ENCODE measurements at regions not wholly inside any gene's neighbourhood (a gene's known extent, or its start where the extent isn't known, plus 50 kb on each side); places are given as distances from the start of the nearest gene placed in this dataset.

DNA sequence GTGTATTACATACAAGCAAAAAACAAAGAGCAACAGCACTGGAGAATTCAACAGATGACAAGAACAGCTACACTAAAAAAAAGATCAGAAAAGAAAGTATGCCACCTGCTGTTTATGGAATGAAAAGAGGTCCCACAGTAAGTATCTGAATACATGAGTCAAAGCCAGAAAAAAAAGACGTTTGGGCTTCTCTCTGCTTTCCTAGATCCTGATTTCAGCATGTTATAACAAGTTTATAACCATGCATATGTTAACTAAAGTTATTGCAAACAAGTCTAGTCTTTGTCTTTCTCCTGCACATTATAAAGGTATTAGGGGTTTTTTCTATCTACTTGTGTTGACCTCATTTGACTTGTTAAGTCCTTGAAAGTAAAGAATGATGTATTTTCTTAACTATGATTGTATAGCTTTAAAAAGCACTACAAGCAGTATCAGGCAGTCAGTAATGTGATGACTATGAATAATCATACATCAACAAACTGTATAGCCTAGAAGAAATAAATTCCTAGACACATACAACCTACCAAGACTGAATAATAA lies 108.5 kb upstream of the COL5A2 start:
- H3K27ac Mint-ChIP-seq, result peak overlapping the region in 1 of 3 donors; percentile 21
- no peak for ATAC-seq (ENCODE audit: low read depth in 2 of 2)
- no peak overlapping the region for H3K4me3 Mint-ChIP-seq

DNA sequence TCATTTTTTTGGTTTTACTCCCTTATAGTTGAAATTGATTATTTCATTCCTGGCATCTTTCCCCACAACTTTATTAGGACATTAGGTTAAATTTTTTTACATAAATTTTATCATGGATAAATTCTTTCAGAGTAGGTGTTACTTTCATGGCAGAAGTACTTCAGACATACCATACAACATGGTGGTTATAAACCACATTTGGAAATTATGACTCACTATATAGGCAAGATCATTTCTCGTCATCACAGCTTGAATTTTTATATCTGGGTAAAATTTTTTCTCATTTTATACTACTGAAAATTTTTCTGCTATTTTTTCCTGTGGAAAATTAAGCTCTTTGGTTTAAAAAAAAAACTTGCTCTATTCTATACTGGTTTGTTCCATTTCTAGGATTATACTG lies 111.9 kb upstream of the COL5A2 start:
- Mint-ChIP-seq H3K27me3 (no peaks in the 10 kb centered on the region), H3K4me1 (peaks cover 0 to 15% (median 6%) of the 10 kb centered on the region in 4 donors), H3K9me3 (peaks cover 0 to 5% (median 0%) of the 10 kb centered on the region in 7 donors), H3K27ac (no peak overlapping the region), H3K4me3 (no peak overlapping the region), H3K36me3 (no peaks in the 10 kb centered on the region)
- DNase-seq (no peak), ATAC-seq (ENCODE audit: low read depth in 2 of 2) (no peak)
- Histone ChIP-seq H3K27ac (ENCODE audit: insufficient read depth, low read length, poor library complexity, severe bottlenecking) (no peak overlapping the region), H3K36me3 (ENCODE audit: control insufficient read depth, insufficient read depth, low read length) (no peaks in the 10 kb centered on the region), H3K4me1 (ENCODE audit: control insufficient read depth, insufficient read depth, low read length, poor library complexity, severe bottlenecking) (no peaks in the 10 kb centered on the region), H3K27me3 (ENCODE audit: control insufficient read depth, insufficient read depth, low read length) (no peaks in the 10 kb centered on the region), H3K4me3 (ENCODE audit: low read depth, low read length) (no peak overlapping the region), H3K9me3 (ENCODE audit: control insufficient read depth in 2 of 2, low read length in 2 of 2) (no peaks in the 10 kb centered on the region)

More for the DNA sequence above, 108.5 kb upstream of the COL5A2 start:
- Mint-ChIP-seq H3K36me3 (no peaks in the 10 kb centered on the region), H3K27me3 (no peaks in the 10 kb centered on the region), H3K4me1 (peaks cover 0 to 7% (median 3%) of the 10 kb centered on the region in 4 donors), H3K9me3 (peaks cover 0 to 2% (median 0%) of the 10 kb centered on the region in 7 donors)
- no peak overlapping the region for H3K4me3 ChIP-seq (ENCODE audit: low read depth, low read length)
- no peak overlapping the region for H3K27ac ChIP-seq (ENCODE audit: insufficient read depth, low read length, poor library complexity, severe bottlenecking)
- DNase-seq, result peak in 1 of 3 donors; percentile 61
- H3K27me3 ChIP-seq (ENCODE audit: control insufficient read depth, insufficient read depth, low read length), result no peaks in the 10 kb centered on the region
- no peaks in the 10 kb centered on the region for H3K36me3 ChIP-seq (ENCODE audit: control insufficient read depth, insufficient read depth, low read length)
- H3K9me3 ChIP-seq (ENCODE audit: control insufficient read depth in 2 of 2, low read length in 2 of 2), result no peaks in the 10 kb centered on the region
- no peaks in the 10 kb centered on the region for H3K4me1 ChIP-seq (ENCODE audit: control insufficient read depth, insufficient read depth, low read length, poor library complexity, severe bottlenecking)

DNA sequence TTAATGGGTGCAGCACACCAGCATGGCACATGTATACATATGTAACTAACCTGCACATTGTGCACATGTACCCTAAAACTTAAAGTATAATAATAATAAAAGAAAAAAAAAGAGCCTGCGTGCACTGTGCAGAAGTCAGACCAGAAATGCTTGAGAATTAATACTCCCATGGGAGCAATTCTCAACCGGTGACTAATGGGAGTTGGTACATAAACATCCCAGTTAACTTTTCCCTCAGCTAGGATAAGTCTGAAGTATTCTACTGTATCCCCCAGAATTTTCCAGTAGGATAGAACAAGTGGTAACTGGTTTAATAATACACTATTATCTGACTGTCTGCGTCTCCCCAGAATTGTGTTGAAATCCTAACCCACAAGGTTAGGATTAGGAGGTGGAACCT lies 113.6 kb upstream of the COL5A2 start:
- H3K27me3 Mint-ChIP-seq, result no peaks in the 10 kb centered on the region
- ATAC-seq (ENCODE audit: low read depth in 2 of 2), result no peak
- peaks cover 0 to 5% (median 0%) of the 10 kb centered on the region in 7 donors for H3K9me3 Mint-ChIP-seq
- peaks cover 0 to 23% (median 14%) of the 10 kb centered on the region in 4 donors for H3K4me1 Mint-ChIP-seq
- H3K36me3 Mint-ChIP-seq, result no peaks in the 10 kb centered on the region
- no peak for DNase-seq
- H3K27ac ChIP-seq (ENCODE audit: insufficient read depth, low read length, poor library complexity, severe bottlenecking), result no peak overlapping the region
- no peak overlapping the region for H3K4me3 ChIP-seq (ENCODE audit: low read depth, low read length)
- no peaks in the 10 kb centered on the region for H3K9me3 ChIP-seq (ENCODE audit: control insufficient read depth in 2 of 2, low read length in 2 of 2)
- H3K4me1 ChIP-seq (ENCODE audit: control insufficient read depth, insufficient read depth, low read length, poor library complexity, severe bottlenecking), result peaks cover 4% of the 10 kb centered on the region
- H3K36me3 ChIP-seq (ENCODE audit: control insufficient read depth, insufficient read depth, low read length), result no peaks in the 10 kb centered on the region
- no peak overlapping the region for H3K27ac Mint-ChIP-seq
- H3K4me3 Mint-ChIP-seq, result no peak overlapping the region
- H3K27me3 ChIP-seq (ENCODE audit: control insufficient read depth, insufficient read depth, low read length), result no peaks in the 10 kb centered on the region

GRCh38 chr2:189297446-189297845 lies 117.9 kb upstream of the COL5A2 start:
- DNase-seq, result peak in 1 of 3 donors; percentile 50
- H3K4me1 Mint-ChIP-seq, result peaks cover 1 to 58% (median 37%) of the 10 kb centered on the region in 4 donors
- no peak overlapping the region for H3K27ac ChIP-seq (ENCODE audit: insufficient read depth, low read length, poor library complexity, severe bottlenecking)
- no peak overlapping the region for H3K27ac Mint-ChIP-seq
- no peaks in the 10 kb centered on the region for H3K27me3 ChIP-seq (ENCODE audit: control insufficient read depth, insufficient read depth, low read length)
- no peaks in the 10 kb centered on the region for H3K27me3 Mint-ChIP-seq
- no peak overlapping the region for H3K4me3 ChIP-seq (ENCODE audit: low read depth, low read length)
- peak overlapping the region in 2 of 4 donors; percentile 11 to 22 for H3K4me3 Mint-ChIP-seq
- no peak for ATAC-seq (ENCODE audit: low read depth in 2 of 2)
- H3K9me3 Mint-ChIP-seq, result peaks cover 0 to 5% (median 0%) of the 10 kb centered on the region in 7 donors
- no peaks in the 10 kb centered on the region for H3K9me3 ChIP-seq (ENCODE audit: control insufficient read depth in 2 of 2, low read length in 2 of 2)
- peaks cover 25% of the 10 kb centered on the region for H3K4me1 ChIP-seq (ENCODE audit: control insufficient read depth, insufficient read depth, low read length, poor library complexity, severe bottlenecking)
- no peaks in the 10 kb centered on the region for H3K36me3 Mint-ChIP-seq
- H3K36me3 ChIP-seq (ENCODE audit: control insufficient read depth, insufficient read depth, low read length), result no peaks in the 10 kb centered on the region

GRCh38 chr2:189298038-189298437 lies 118.5 kb upstream of the COL5A2 start:
- Histone ChIP-seq H3K27me3 (ENCODE audit: control insufficient read depth, insufficient read depth, low read length) (no peaks in the 10 kb centered on the region), H3K9me3 (ENCODE audit: control insufficient read depth in 2 of 2, low read length in 2 of 2) (no peaks in the 10 kb centered on the region), H3K4me1 (ENCODE audit: control insufficient read depth, insufficient read depth, low read length, poor library complexity, severe bottlenecking) (peaks cover 29% of the 10 kb centered on the region), H3K4me3 (ENCODE audit: low read depth, low read length) (no peak overlapping the region), H3K27ac (ENCODE audit: insufficient read depth, low read length, poor library complexity, severe bottlenecking) (no peak overlapping the region), H3K36me3 (ENCODE audit: control insufficient read depth, insufficient read depth, low read length) (no peaks in the 10 kb centered on the region)
- Mint-ChIP-seq H3K27me3 (no peaks in the 10 kb centered on the region), H3K27ac (no peak overlapping the region), H3K9me3 (peaks cover 0 to 5% (median 0%) of the 10 kb centered on the region in 7 donors), H3K4me1 (peaks cover 6 to 64% (median 42%) of the 10 kb centered on the region in 4 donors), H3K36me3 (no peaks in the 10 kb centered on the region), H3K4me3 (peak overlapping the region in 1 of 4 donors; percentile 25)
- ATAC-seq (ENCODE audit: low read depth in 2 of 2), result no peak
- DNase-seq, result no peak

DNA sequence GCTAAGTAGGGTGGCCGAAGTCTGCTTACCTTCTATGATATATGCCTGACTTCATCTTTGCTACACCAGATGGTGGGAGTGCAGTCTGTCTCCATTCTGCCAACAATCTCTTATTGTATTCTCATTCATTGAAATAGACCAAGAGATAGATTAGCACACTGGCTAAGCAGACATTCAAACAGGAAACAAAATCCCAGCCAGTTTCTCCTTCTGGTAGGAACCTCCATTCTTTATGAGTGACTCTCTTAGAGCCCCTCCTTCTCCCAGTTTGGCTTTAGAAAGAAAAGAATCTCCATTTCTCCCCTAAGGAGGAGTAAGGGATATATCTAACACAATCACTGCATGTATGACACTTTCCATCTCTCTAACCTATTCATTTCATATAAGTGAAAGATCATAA lies 118.9 kb upstream of the COL5A2 start:
- no peaks in the 10 kb centered on the region for H3K27me3 Mint-ChIP-seq

GRCh38 chr2:189299974-189300373 lies 120.4 kb upstream of the COL5A2 start:
- H3K27me3 ChIP-seq (ENCODE audit: control insufficient read depth, insufficient read depth, low read length), result no peaks in the 10 kb centered on the region
- H3K4me1 ChIP-seq (ENCODE audit: control insufficient read depth, insufficient read depth, low read length, poor library complexity, severe bottlenecking), result peaks cover 38% of the 10 kb centered on the region
- no peak overlapping the region for H3K4me3 ChIP-seq (ENCODE audit: low read depth, low read length)
- ATAC-seq (ENCODE audit: low read depth in 2 of 2) (no peak), DNase-seq (no peak)
- Mint-ChIP-seq H3K4me3 (no peak overlapping the region), H3K27ac (no peak overlapping the region), H3K36me3 (no peaks in the 10 kb centered on the region), H3K4me1 (peaks cover 12 to 81% (median 51%) of the 10 kb centered on the region in 4 donors), H3K27me3 (no peaks in the 10 kb centered on the region), H3K9me3 (peaks cover 0 to 5% (median 0%) of the 10 kb centered on the region in 7 donors)
- no peaks in the 10 kb centered on the region for H3K36me3 ChIP-seq (ENCODE audit: control insufficient read depth, insufficient read depth, low read length)
- H3K9me3 ChIP-seq (ENCODE audit: control insufficient read depth in 2 of 2, low read length in 2 of 2), result no peaks in the 10 kb centered on the region
- H3K27ac ChIP-seq (ENCODE audit: insufficient read depth, low read length, poor library complexity, severe bottlenecking), result no peak overlapping the region

More for the DNA sequence above, 118.9 kb upstream of the COL5A2 start:
- H3K36me3 Mint-ChIP-seq, result no peaks in the 10 kb centered on the region
- no peaks in the 10 kb centered on the region for H3K9me3 ChIP-seq (ENCODE audit: control insufficient read depth in 2 of 2, low read length in 2 of 2)
- H3K36me3 ChIP-seq (ENCODE audit: control insufficient read depth, insufficient read depth, low read length), result no peaks in the 10 kb centered on the region
- peaks cover 0 to 5% (median 0%) of the 10 kb centered on the region in 7 donors for H3K9me3 Mint-ChIP-seq
- peaks cover 6 to 67% (median 44%) of the 10 kb centered on the region in 4 donors for H3K4me1 Mint-ChIP-seq
- DNase-seq (no peak), ATAC-seq (ENCODE audit: low read depth in 2 of 2) (no peak)
- peaks cover 29% of the 10 kb centered on the region for H3K4me1 ChIP-seq (ENCODE audit: control insufficient read depth, insufficient read depth, low read length, poor library complexity, severe bottlenecking)
- no peaks in the 10 kb centered on the region for H3K27me3 ChIP-seq (ENCODE audit: control insufficient read depth, insufficient read depth, low read length)
- peak overlapping the region in 1 of 4 donors; percentile 25 for H3K4me3 Mint-ChIP-seq
- no peak overlapping the region for H3K27ac Mint-ChIP-seq
- no peak overlapping the region for H3K4me3 ChIP-seq (ENCODE audit: low read depth, low read length)
- no peak overlapping the region for H3K27ac ChIP-seq (ENCODE audit: insufficient read depth, low read length, poor library complexity, severe bottlenecking)

GRCh38 chr2:189300916-189301315 lies 121.4 kb upstream of the COL5A2 start:
- Mint-ChIP-seq H3K9me3 (peaks cover 0 to 5% (median 0%) of the 10 kb centered on the region in 7 donors), H3K4me3 (peak overlapping the region in 3 of 4 donors; percentile 13 to 81 (median 66)), H3K27ac (peak overlapping the region; percentile 62 to 91 (median 87)), H3K36me3 (no peaks in the 10 kb centered on the region), H3K27me3 (no peaks in the 10 kb centered on the region), H3K4me1 (peaks cover 12 to 80% (median 55%) of the 10 kb centered on the region in 4 donors)
- DNase-seq, result peak in 2 of 3 donors; percentile 47 to 85
- ATAC-seq (ENCODE audit: low read depth in 2 of 2), result peak; percentile 62 to 69
- H3K27ac ChIP-seq (ENCODE audit: insufficient read depth, low read length, poor library complexity, severe bottlenecking), result no peak overlapping the region
- peaks cover 38% of the 10 kb centered on the region for H3K4me1 ChIP-seq (ENCODE audit: control insufficient read depth, insufficient read depth, low read length, poor library complexity, severe bottlenecking)
- H3K4me3 ChIP-seq (ENCODE audit: low read depth, low read length), result peak overlapping the region; percentile 29
- no peaks in the 10 kb centered on the region for H3K27me3 ChIP-seq (ENCODE audit: control insufficient read depth, insufficient read depth, low read length)
- H3K9me3 ChIP-seq (ENCODE audit: control insufficient read depth in 2 of 2, low read length in 2 of 2), result no peaks in the 10 kb centered on the region
- H3K36me3 ChIP-seq (ENCODE audit: control insufficient read depth, insufficient read depth, low read length), result no peaks in the 10 kb centered on the region

All from CD4-positive, CD25-positive, alpha-beta regulatory T cell (primary cell).